ENCODE measurements at regions not wholly inside any gene's neighbourhood (a gene's known extent, or its start where the extent isn't known, plus 50 kb on each side); places are given as distances from the start of the nearest gene placed in this dataset.

GRCh38 chrX:46383006-46383405 lies 162.2 kb downstream of the ZNF674 start:
- Histone ChIP-seq H3K27me3 (ENCODE audit: control insufficient read depth in 2 of 2, insufficient read depth in 2 of 2, low read length in 2 of 2) (no peaks in the 10 kb centered on the region), H3K4me1 (replicated peaks in 1 of 2; ENCODE audit: control insufficient read depth in 2 of 2, insufficient read depth in 2 of 2, low read length in 2 of 2) (no peaks in the 10 kb centered on the region), H3K4me3 (no peak overlapping the region), H3K9me3 (replicated peaks; ENCODE audit: control insufficient read depth, insufficient read depth, low read depth, low read length) (no peaks in the 10 kb centered on the region), H3K79me2 (ENCODE audit: control insufficient read depth, insufficient read depth, low read length) (no peaks in the 10 kb centered on the region), H3K9ac (ENCODE audit: insufficient read depth in 1 of 2, low read depth in 2 of 2, low read length in 2 of 2) (no peak overlapping the region), H3K36me3 (ENCODE audit: control insufficient read depth, insufficient read depth, low read length) (no peaks in the 10 kb centered on the region), H2AFZ (ENCODE audit: low read depth, low read length) (no peak overlapping the region), H3K27ac (ENCODE audit: extremely low read depth, low read depth, low read length) (no peak overlapping the region), H3K4me2 (ENCODE audit: insufficient read depth, low read length) (no peak overlapping the region), H3K9me1 (ENCODE audit: control insufficient read depth, insufficient read depth, low read length) (no peaks in the 10 kb centered on the region), H4K20me1 (replicated peaks; ENCODE audit: control insufficient read depth, insufficient read depth, low read length) (no peaks in the 10 kb centered on the region)
- in situ Hi-C loops (cut with MboI), result no loop called here
- ATAC-seq (no peak), FAIRE-seq (no peak), DNase-seq (ENCODE audit: extremely low read depth in 1 of 4, low spot score in 3 of 4) (no peak)
- 20% methylated on average over 2 of the region's 2 CpGs for whole genome bisulfite sequencing (ENCODE audit: insufficient coverage, low coverage, missing lambda C conversion rate)
- CTCF ChIA-PET (ENCODE audit: low intra/inter-chr PET ratio), result no interaction called here
- POLR2A ChIA-PET, result no interaction called here
- intact Hi-C loops (cut with micrococcal nuclease), result loop anchor here (5.0 kb wide), 1 partner anchor 304 kb away; no protein-coding TSS in a partner anchor
- no peak for TF ChIP-seq NFE2L1 (tag; IDR thresholded peaks at IDR 0.05; ENCODE audit: borderline replicate concordance, low read depth)
- no peak for TF ChIP-seq FOXO4 (CRISPR knock-in tag; IDR thresholded peaks at IDR 0.05)
- no peak for TF ChIP-seq TAF15 (IDR thresholded peaks at IDR 0.05; ENCODE audit: low read depth, low read length)
- no peak for TF ChIP-seq POLR2AphosphoS2 (IDR thresholded peaks at IDR 0.05; ENCODE audit: low read length)
- TF ChIP-seq MAX (CRISPR knock-in tag; IDR thresholded peaks at IDR 0.05), result no peak
- TF ChIP-seq E2F5 (CRISPR knock-in tag; IDR thresholded peaks at IDR 0.05), result no peak
- no TSS peak for BruUV-seq (replicated peaks)
